ENCODE measurements at regions not wholly inside any gene's neighbourhood (a gene's known extent, or its start where the extent isn't known, plus 50 kb on each side); places are given as distances from the start of the nearest gene placed in this dataset.

DNA sequence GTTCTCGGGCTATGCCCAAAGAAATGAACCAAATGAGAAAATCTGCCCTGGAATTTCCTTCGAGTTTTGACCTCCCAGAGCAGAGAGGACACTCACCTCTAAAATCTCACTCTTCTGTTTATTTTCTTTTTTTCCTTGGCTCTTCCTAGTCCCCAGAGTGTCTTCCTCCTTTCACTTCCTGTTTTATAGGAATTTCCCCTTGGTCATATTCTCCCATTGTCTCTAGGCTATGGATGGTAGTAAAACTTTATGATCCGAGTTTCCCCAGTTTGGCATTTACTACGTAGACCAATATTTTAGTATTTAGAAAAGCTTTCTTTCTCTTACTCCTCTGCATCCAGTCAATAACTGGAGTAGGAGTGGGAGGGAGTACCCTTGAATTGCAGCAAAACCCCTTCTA, 354.5 kb upstream of the ZNF608 start:
- Histone ChIP-seq H3K27me3 (ENCODE audit: control insufficient read depth in 2 of 2, insufficient read depth in 2 of 2, low read length in 2 of 2) (no peaks in the 10 kb centered on the region), H3K36me3 (ENCODE audit: control insufficient read depth in 2 of 2, extremely low read depth in 1 of 2, insufficient read depth in 2 of 2, low read length in 2 of 2) (no peaks in the 10 kb centered on the region), H3K79me2 (ENCODE audit: control insufficient read depth, insufficient read depth, low read length) (no peaks in the 10 kb centered on the region), H3K4me1 (ENCODE audit: control insufficient read depth, extremely low read depth, insufficient read depth, low read length) (peaks cover 5% of the 10 kb centered on the region), H2AFZ (ENCODE audit: low read depth, low read length) (peak overlapping the region; percentile 57), H3K9me1 (replicated peaks; ENCODE audit: control insufficient read depth, extremely low read depth, insufficient read depth, low read length) (no peaks in the 10 kb centered on the region), H3K4me2 (ENCODE audit: insufficient read depth, low read length) (no peak overlapping the region), H3K27ac (ENCODE audit: insufficient read depth, low read depth, low read length) (no peak overlapping the region), H3K9ac (replicated peaks; ENCODE audit: extremely low read depth, insufficient read depth, low read length) (no peak overlapping the region), H3K9me3 (replicated peaks; ENCODE audit: control insufficient read depth, insufficient read depth, low read length) (no peaks in the 10 kb centered on the region), H4K20me1 (replicated peaks; ENCODE audit: control insufficient read depth, extremely low read depth, insufficient read depth, low read length) (no peaks in the 10 kb centered on the region), H3K4me3 (replicated peaks in 1 of 3; ENCODE audit: insufficient read depth in 1 of 3, low read depth in 1 of 3, low read length in 3 of 3) (no peak overlapping the region)
- CTCF ChIA-PET: no interaction called here
- BruUV-seq (replicated peaks): no TSS peak
- POLR2A ChIA-PET: no interaction called here
- DNase-seq (ENCODE audit: low read depth, low spot score) (peak; percentile 26), FAIRE-seq (no peak)
- intact Hi-C loops (cut with micrococcal nuclease) (no loop called here), dilution Hi-C loops (cut with MboI; ENCODE audit: extremely low pct_ligation_motif_present, low sequenced_read_pairs) (no loop called here)
- TF ChIP-seq MYC (IDR thresholded peaks at IDR 0.05; ENCODE audit: low read depth, low read length) (no peak), EZH2 (IDR thresholded peaks at IDR 0.05; ENCODE audit: borderline replicate concordance, low read depth, low read length, severe bottlenecking) (no peak), GATA2 (IDR thresholded peaks at IDR 0.05; ENCODE audit: insufficient read depth, insufficient read length, low read depth, low read length) (no peak), POLR2AphosphoS5 (IDR thresholded peaks at IDR 0.05; ENCODE audit: insufficient read depth, low read depth, low read length) (no peak), JUN (IDR thresholded peaks at IDR 0.05; ENCODE audit: borderline replicate concordance, insufficient read depth, insufficient read length, low read depth) (no peak), FOS (IDR thresholded peaks at IDR 0.05; ENCODE audit: borderline replicate concordance, insufficient read depth, low read length) (no peak), POLR2A (IDR thresholded peaks at IDR 0.05; ENCODE audit: low read depth, low read length) (no peak)
- TF ChIP-seq, protein P1, sequence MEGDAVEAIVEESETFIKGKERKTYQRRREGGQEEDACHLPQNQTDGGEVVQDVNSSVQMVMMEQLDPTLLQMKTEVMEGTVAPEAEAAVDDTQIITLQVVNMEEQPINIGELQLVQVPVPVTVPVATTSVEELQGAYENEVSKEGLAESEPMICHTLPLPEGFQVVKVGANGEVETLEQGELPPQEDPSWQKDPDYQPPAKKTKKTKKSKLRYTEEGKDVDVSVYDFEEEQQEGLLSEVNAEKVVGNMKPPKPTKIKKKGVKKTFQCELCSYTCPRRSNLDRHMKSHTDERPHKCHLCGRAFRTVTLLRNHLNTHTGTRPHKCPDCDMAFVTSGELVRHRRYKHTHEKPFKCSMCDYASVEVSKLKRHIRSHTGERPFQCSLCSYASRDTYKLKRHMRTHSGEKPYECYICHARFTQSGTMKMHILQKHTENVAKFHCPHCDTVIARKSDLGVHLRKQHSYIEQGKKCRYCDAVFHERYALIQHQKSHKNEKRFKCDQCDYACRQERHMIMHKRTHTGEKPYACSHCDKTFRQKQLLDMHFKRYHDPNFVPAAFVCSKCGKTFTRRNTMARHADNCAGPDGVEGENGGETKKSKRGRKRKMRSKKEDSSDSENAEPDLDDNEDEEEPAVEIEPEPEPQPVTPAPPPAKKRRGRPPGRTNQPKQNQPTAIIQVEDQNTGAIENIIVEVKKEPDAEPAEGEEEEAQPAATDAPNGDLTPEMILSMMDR (IDR thresholded peaks at IDR 0.05; ENCODE audit: extremely low read depth in 1 of 2, insufficient read depth in 1 of 2, low read depth in 1 of 2, low read length in 2 of 2): no peak
- TF ChIP-seq, protein P2, sequence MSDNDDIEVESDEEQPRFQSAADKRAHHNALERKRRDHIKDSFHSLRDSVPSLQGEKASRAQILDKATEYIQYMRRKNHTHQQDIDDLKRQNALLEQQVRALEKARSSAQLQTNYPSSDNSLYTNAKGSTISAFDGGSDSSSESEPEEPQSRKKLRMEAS (IDR thresholded peaks at IDR 0.05; ENCODE audit: insufficient read depth, insufficient read length): no peak

All from endothelial cell of umbilical vein (primary cell).